SJCRH30 (cell line): ENCODE measurements at regions not wholly inside any gene's neighbourhood (a gene's known extent, or its start where the extent isn't known, plus 50 kb on each side); places are given as distances from the start of the nearest gene placed in this dataset.
A peak's percentile ranks its signal among the peaks of the same experiment; 100 is the strongest.

Experiments used
- DNase-seq, 2 experiments: peaks; one replicate each; pipeline ENCODE4 v3.0.0-alpha.2; 2015 to 2020
- H3K27ac ChIP-seq: fragments of 250-450 bp; sonication (Bioruptor Pico); 2 replicates; pipeline ENCODE4 v1.5.1; 2020; ENCODE audit warnings: mild to moderate bottlenecking, moderate library complexity
- H3K27me3 ChIP-seq: fragments of 250-450 bp; sonication (Bioruptor Pico); 2 replicates; pipeline ENCODE4 v1.5.1; 2020; ENCODE audit warnings: mild to moderate bottlenecking, moderate library complexity
- H3K36me3 ChIP-seq: fragments of 250-450 bp; sonication (Bioruptor Pico); 2 replicates; pipeline ENCODE4 v1.5.1; 2020; ENCODE audit warnings: mild to moderate bottlenecking, moderate library complexity
- H3K4me1 ChIP-seq: fragments of 250-450 bp; sonication (Bioruptor Pico); 2 replicates; pipeline ENCODE4 v1.5.1; 2020; ENCODE audit warnings: mild to moderate bottlenecking, moderate library complexity
- H3K4me3 ChIP-seq: fragments of 250-450 bp; sonication (Bioruptor Pico); 2 replicates; pipeline ENCODE4 v1.5.1; 2020; ENCODE audit warnings: mild to moderate bottlenecking, moderate library complexity
- H3K9me3 ChIP-seq: fragments of 250-450 bp; sonication (Bioruptor Pico); replicated peaks from 2 replicates; pipeline ENCODE4 v1.5.1; 2020; ENCODE audit warnings: mild to moderate bottlenecking, moderate library complexity

DNA sequence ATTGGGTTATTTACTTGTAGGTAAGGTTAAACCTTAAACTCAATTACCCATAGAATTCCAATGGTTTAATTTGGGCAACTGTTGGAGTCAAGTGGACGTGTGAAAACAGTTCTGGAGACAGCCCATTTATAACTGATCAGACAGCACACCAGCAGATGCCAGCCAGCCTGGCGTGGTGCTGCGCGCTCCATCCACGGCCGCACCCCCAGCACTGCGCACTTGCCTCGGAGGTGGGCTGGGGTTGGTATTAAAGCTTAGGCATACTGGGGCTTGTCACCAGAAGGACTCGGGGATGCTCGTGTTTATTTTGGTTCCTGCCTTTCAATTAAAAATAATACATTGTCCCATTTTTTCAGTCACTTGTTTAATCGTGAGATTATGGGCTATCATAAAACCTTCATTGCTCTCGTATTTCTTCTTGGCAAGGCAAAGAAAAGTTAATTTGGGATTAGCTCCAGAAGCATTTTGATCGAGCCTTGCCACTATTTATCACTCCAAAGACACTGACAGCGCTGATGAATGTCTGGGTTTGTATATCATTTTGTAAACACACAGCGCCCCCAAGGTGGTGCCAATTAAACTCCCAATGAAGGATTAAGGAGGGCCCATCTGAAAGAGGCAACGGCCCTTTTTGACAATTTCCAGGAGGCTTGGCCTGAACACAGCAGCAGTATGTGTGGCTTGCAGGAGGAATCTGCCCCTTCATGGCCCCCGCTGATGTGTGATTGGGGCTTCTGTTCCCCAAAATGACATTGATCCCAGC is 204.5 kb upstream of the CXCL12 start:
- H3K4me3 ChIP-seq: no peak overlapping the region
- no peaks in the 10 kb centered on the region for H3K9me3 ChIP-seq
- H3K27ac ChIP-seq: no peak overlapping the region
- H3K27me3 ChIP-seq: no peaks in the 10 kb centered on the region
- no peak for DNase-seq
- H3K4me1 ChIP-seq: no peaks in the 10 kb centered on the region
- H3K36me3 ChIP-seq: no peaks in the 10 kb centered on the region

DNA sequence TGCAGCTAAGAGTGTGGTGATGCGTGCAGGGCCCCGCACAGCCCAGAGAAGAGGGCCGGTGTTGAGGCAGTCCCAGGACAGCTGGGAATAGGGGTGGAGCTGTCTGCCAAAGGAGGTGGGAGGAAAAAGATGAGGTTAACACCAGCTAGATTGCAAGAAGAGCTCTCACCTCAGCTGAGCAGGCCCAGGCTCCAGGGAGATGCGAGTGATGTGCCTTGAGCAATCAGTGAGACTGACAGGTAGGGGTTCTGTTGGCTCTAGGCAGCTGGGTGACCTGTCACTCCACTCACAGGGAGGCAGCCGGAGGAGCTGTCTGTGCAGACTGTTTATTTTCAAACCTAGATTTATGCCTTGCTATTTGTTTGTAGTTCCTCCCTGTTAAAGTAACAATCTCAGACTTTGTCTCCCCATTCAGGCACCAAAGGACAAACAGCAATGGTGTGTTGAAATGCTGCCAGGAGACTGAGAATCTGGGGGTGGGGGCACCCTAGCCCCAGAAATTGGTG is 205.1 kb upstream of the CXCL12 start:
- DNase-seq: no peak
- Histone ChIP-seq H3K27me3 (no peaks in the 10 kb centered on the region), H3K4me3 (no peak overlapping the region), H3K36me3 (no peaks in the 10 kb centered on the region), H3K27ac (no peak overlapping the region), H3K9me3 (no peaks in the 10 kb centered on the region), H3K4me1 (no peaks in the 10 kb centered on the region)

DNA sequence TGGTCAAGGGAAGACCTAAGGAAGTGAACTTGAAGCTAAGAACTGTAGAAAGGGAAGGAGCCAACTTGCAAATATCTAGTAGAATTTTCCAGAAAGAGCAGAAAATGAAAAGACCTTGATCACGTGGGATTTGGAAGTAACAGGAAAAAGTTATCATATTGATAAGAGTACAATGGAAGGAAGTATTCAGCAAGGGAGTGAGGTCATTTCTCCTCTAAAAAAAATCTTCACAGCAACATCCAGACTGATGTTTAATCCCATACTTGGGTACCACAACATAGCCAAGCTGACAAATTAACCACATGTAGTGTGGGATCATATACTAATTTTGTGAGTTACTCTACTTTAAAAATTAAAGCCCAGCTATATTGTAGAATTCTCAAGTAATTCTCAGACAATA is 207.0 kb upstream of the CXCL12 start:
- Histone ChIP-seq H3K9me3 (no peaks in the 10 kb centered on the region), H3K4me3 (no peak overlapping the region), H3K27me3 (no peaks in the 10 kb centered on the region), H3K4me1 (no peaks in the 10 kb centered on the region), H3K36me3 (no peaks in the 10 kb centered on the region), H3K27ac (no peak overlapping the region)
- no peak for DNase-seq

DNA sequence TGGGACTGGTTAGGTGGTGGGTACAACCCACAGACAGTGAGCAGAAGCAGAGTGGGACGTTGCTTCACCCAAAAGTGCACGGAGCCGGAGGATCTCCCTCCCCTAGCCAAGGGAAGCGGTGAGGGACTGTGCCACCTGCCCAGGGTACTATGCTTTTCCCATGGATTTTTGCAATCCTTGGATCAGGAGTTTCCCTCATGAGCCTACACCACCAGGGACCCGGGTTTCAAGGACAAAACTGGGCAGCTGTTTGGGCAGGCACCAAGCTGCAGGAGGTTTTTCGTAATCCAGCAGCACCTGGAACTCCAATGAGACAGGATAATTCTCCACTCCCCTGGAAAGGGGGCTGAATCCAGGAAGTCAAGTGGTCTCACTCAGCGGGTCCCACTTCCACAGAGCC is 209.1 kb upstream of the CXCL12 start:
- no peaks in the 10 kb centered on the region for H3K4me1 ChIP-seq
- H3K36me3 ChIP-seq: no peaks in the 10 kb centered on the region
- no peaks in the 10 kb centered on the region for H3K9me3 ChIP-seq
- no peak overlapping the region for H3K27ac ChIP-seq
- H3K4me3 ChIP-seq: no peak overlapping the region
- DNase-seq: no peak
- no peaks in the 10 kb centered on the region for H3K27me3 ChIP-seq

DNA sequence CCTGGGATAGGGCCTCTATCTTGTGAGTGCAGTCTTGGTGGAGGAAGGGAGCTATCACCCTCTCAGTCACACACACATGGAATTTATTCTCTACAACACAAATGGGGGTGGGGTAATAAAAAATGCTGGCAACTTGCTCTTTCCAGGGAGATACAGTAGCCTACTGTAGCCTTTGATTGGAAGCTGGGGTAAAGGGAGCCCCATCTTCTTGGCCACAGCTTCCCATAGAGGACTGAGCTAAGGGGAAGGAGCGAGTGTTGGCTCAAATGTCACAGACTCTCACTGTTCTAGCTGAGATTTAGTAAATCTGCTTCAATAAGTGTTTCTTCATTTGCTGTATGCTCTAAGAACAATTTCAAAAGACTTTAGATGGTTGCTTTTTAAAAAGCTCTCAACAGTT is 222.2 kb upstream of the CXCL12 start:
- H3K27ac ChIP-seq: no peak overlapping the region
- H3K27me3 ChIP-seq: no peaks in the 10 kb centered on the region
- H3K4me3 ChIP-seq: no peak overlapping the region
- H3K4me1 ChIP-seq: no peaks in the 10 kb centered on the region
- no peaks in the 10 kb centered on the region for H3K36me3 ChIP-seq
- DNase-seq: no peak
- no peaks in the 10 kb centered on the region for H3K9me3 ChIP-seq

DNA sequence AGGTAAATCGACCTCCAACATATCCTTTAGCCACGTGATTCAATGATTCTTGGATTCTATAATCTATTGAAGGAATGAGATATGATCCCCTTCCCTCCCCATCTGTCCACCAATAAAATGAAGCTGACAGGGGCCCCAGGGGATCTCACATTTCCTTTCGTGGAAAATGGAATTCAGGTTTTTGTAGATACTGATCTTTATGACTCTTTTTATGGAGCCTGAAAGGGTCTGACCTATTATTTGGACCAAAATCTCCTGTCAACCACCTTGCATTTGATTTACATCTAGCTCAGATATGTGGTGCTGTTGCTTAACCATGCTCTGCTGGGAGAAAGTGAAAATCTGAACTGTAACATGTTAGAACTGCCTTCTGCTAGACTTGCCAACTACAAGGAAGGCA is 234.0 kb upstream of the CXCL12 start:
- H3K4me3 ChIP-seq: no peak overlapping the region
- DNase-seq: no peak
- no peaks in the 10 kb centered on the region for H3K36me3 ChIP-seq
- no peaks in the 10 kb centered on the region for H3K9me3 ChIP-seq
- no peak overlapping the region for H3K27ac ChIP-seq
- H3K4me1 ChIP-seq: no peaks in the 10 kb centered on the region
- H3K27me3 ChIP-seq: no peaks in the 10 kb centered on the region

DNA sequence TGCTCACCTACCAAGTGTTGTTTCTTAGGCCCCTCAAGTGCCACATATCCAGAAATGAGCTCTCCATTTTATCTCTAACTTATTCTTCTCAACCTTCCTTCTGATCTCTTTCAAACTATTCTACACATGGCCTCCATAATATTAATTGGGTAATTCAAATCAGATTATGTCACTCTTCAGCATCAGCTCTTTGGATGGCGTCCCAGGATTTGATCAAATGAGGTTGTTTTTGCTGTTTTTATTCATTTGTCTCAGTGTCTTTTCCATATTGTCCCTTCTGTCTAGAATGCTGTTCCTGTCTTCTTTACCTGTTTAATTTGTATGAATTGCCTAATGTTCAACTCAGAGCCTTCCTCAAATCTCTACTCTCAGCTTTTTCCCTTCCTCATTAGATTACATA is 234.6 kb upstream of the CXCL12 start:
- H3K27me3 ChIP-seq: no peaks in the 10 kb centered on the region
- no peak for DNase-seq
- H3K4me1 ChIP-seq: no peaks in the 10 kb centered on the region
- no peaks in the 10 kb centered on the region for H3K36me3 ChIP-seq
- H3K27ac ChIP-seq: no peak overlapping the region
- no peak overlapping the region for H3K4me3 ChIP-seq
- no peaks in the 10 kb centered on the region for H3K9me3 ChIP-seq

DNA sequence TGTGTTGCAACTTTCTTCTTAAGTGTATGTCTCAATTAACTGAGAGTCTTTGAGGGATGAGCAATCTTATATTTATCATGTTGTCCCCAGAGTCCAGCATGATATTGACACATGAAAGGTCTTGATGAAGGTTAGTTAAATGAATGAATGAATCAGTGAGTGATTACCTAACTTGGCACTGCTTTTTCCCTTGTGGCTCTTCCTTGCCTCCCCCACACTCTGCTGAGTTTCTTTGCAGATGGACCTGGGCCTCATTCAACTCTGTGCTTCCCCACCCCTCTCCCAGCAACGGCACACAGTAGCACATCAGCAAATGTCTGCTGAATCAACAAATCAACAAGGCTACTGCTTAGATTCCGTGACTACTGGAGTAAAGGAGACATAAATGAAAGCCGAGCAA is 235.1 kb upstream of the CXCL12 start:
- H3K27me3 ChIP-seq: no peaks in the 10 kb centered on the region
- no peak overlapping the region for H3K27ac ChIP-seq
- H3K4me3 ChIP-seq: no peak overlapping the region
- no peaks in the 10 kb centered on the region for H3K36me3 ChIP-seq
- no peak for DNase-seq
- H3K4me1 ChIP-seq: no peaks in the 10 kb centered on the region
- H3K9me3 ChIP-seq: no peaks in the 10 kb centered on the region

DNA sequence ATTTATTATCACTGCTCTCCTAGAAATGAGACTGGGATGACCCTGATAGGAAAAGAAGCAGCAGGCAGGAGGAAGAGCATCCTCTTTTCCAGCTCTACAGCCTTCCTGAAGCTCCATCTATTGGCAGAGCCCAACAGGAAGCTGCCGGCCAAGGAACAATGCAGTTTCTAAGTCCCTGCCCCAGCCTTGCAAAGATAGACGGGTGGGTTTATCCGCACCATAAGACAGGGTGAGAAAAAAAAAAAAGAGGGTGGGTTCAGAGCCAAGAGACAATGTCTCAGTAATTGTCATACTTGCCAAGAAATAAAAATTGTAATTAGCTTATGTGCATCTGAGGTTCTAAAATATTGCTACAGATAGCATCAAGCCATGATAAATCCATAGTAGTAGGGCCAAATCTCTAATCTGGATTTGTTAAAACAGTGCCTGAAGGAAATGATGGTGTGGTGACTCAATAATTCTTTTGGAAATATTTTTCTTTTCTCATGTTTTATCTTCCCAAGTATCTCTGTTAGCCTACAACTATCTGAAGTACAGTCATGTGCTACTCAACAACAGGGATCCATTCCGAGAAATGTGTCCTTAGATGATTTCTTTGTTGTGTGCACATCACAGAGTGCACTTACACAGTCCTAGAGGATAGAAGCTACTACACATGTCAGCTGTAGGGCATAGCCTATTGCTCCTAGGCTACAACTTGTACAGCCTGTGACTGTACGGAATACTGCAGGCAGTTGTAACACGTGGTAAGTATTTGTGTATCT is 242.9 kb upstream of the CXCL12 start:
- Histone ChIP-seq H3K36me3 (no peaks in the 10 kb centered on the region), H3K4me3 (no peak overlapping the region), H3K27ac (no peak overlapping the region), H3K27me3 (no peaks in the 10 kb centered on the region), H3K4me1 (no peaks in the 10 kb centered on the region), H3K9me3 (no peaks in the 10 kb centered on the region)
- no peak for DNase-seq

DNA sequence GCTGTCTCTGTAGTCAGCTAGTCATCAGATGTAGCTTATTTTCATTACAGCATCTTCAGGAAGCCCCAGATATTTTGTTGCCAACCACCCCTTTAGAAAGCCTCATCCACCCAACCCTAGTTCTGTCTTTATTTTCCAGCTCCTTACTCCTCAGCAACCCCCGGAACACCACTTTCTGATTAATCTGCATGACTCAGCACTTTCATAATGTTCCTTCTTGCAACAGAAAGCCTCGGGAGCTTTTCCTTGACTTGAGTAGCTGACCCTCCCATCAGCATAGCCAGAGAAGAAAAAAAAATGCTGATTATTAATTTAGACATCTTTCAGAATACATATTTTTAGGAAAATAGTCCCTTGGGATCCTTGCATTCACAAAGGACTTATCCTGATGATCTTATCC is 244.0 kb upstream of the CXCL12 start:
- Histone ChIP-seq H3K4me3 (no peak overlapping the region), H3K4me1 (no peaks in the 10 kb centered on the region), H3K27ac (no peak overlapping the region), H3K27me3 (no peaks in the 10 kb centered on the region), H3K9me3 (no peaks in the 10 kb centered on the region), H3K36me3 (no peaks in the 10 kb centered on the region)
- no peak for DNase-seq

DNA sequence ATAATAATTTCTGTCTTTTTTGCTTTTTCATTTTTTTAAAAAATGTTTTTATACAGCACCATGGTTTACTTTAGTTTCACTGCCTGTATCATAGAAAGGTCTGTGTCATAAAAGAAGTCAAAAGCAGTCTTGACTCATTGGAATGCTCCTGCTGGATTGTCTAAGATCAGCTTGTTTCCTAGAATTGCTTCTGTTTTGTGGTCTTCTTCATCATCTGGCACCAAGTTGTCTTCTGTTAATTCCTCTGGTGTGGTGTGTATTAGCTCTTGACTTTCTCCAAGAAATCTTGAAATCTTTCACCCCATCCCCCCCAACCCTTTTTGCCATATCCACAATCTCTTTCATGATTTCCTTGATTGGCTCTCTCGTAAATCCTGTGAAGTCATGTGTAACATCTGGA is 250.3 kb upstream of the CXCL12 start:
- Histone ChIP-seq H3K36me3 (no peaks in the 10 kb centered on the region), H3K27me3 (no peaks in the 10 kb centered on the region), H3K4me3 (no peak overlapping the region), H3K9me3 (no peaks in the 10 kb centered on the region), H3K4me1 (no peaks in the 10 kb centered on the region), H3K27ac (no peak overlapping the region)
- DNase-seq: no peak

DNA sequence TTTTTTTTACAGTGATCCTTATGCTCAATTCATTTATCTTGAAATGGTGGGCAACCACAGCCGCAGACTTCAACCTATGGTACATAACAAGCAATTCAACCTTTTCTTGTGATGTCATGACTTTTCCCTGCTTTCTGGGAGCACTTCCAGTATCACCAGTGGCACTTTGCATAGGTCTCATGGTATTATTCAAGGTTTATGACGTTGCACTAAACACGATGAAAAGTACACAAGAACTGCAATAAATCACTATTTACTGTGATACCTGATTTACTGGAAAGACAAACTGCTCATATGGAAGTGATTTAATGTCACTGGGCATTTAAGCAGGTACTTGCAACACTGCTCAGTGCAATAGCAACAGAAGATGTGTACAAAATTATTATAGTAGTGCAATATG is 251.7 kb upstream of the CXCL12 start:
- Histone ChIP-seq H3K27ac (no peak overlapping the region), H3K9me3 (no peaks in the 10 kb centered on the region), H3K4me1 (no peaks in the 10 kb centered on the region), H3K36me3 (no peaks in the 10 kb centered on the region), H3K4me3 (no peak overlapping the region), H3K27me3 (no peaks in the 10 kb centered on the region)
- no peak for DNase-seq

DNA sequence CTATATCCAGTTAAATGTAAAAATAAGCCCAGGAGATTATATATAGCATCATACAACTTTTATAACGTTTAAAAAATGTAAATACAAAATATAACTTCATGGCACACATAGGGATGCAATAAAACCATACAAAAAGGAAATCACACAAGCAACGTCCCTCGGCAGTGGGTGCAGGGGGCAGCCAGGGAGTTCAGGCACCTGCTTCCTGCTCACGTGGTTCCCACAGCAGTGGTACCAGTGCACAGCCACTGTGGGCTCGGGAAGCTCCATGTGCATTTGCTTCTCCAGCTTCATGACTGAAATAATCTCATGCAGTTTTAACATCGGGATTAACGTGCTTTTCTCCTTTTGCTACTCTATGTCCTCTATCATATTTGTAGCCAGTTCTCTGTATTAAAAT is 255.5 kb upstream of the CXCL12 start:
- H3K4me3 ChIP-seq: no peak overlapping the region
- DNase-seq: no peak
- H3K27me3 ChIP-seq: no peaks in the 10 kb centered on the region
- no peaks in the 10 kb centered on the region for H3K9me3 ChIP-seq
- H3K36me3 ChIP-seq: no peaks in the 10 kb centered on the region
- H3K4me1 ChIP-seq: no peaks in the 10 kb centered on the region
- no peak overlapping the region for H3K27ac ChIP-seq

DNA sequence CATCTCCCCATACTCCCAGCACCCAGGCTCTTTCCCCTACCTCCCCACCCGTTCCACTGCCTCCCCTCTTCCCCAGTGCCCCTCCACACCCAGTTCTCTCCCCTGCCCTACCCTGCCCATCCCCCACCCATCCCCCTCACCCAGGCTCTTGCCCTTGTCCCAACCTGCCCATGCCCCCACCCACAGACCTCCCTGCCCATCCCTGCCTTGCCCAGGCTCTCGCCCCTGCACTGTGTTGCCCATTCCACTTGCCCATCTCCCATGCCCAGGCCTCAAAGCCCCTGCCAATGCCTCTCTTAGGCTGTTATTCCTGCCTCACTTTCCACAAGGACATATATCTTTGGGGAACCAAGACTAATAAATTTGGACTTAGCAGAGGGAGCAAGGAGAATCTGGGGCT is 262.6 kb upstream of the CXCL12 start:
- DNase-seq: no peak
- Histone ChIP-seq H3K36me3 (no peaks in the 10 kb centered on the region), H3K27ac (no peak overlapping the region), H3K4me1 (no peaks in the 10 kb centered on the region), H3K4me3 (no peak overlapping the region), H3K27me3 (no peaks in the 10 kb centered on the region), H3K9me3 (no peaks in the 10 kb centered on the region)

DNA sequence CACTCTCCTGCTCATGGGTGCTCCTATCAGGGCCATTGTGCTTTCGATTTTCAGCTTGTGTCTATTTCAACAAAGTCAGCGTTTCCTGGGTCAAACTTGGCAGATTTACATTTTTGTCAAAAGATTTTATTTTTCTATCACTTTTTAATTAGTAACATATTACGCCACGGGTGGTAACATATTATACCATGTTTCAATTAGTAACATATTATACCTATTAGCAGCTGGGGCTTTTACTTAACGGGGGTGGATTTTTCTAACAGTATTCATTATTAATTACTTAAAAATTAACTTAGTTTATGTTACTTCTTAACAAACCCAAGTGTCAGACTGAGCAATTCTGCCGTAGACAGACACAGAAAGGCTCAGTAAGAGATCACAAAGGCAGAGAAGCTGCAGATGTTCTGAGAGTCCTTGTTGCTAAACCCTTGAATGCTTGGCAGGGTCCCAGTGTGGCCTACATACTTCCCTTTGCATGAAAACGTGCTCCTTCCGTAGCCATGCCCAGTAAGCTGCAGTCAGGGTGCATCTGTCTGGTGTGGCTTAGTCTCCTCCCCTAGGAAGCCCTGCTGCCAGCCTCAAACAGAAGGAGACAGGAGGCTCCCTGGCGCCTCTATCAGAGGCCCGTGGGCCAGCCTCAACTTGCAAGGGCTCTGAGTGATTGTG is 263.1 kb upstream of the CXCL12 start:
- H3K4me1 ChIP-seq: no peaks in the 10 kb centered on the region
- H3K9me3 ChIP-seq: no peaks in the 10 kb centered on the region
- H3K27ac ChIP-seq: no peak overlapping the region
- no peaks in the 10 kb centered on the region for H3K36me3 ChIP-seq
- no peak overlapping the region for H3K4me3 ChIP-seq
- DNase-seq: peak in 1 of 2 experiments; percentile 0
- H3K27me3 ChIP-seq: no peaks in the 10 kb centered on the region
